HG03196 (cell line): ENCODE measurements at regions not wholly inside any gene's neighbourhood (a gene's known extent, or its start where the extent isn't known, plus 50 kb on each side); places are given as distances from the start of the nearest gene placed in this dataset.
"Not testable (repeated sequence)": the region's sequence is repeated elsewhere in the genome, so short reads cannot be mapped to it uniquely, and the experiment has no call there.

Experiments used
- ATAC-seq: cut with Tn5 transposase; IDR thresholded peaks from one replicate; pipeline ENCODE4 v1.9.1; 2021; ENCODE audit not compliant: unreplicated experiment

GRCh38 chr2:90289291-90289980 lies 1598.0 kb downstream of the RPIA start:
- not testable (repeated sequence) for ATAC-seq

- not testable (repeated sequence) for ATAC-seq
Observed at GRCh38 chr2:90290701-90291100, 1599.2 kb downstream of the RPIA start.

- ATAC-seq: not testable (repeated sequence)
Observed at GRCh38 chr2:90291168-90291883, 1599.9 kb downstream of the RPIA start.

GRCh38 chr2:90291934-90292333 lies 1600.5 kb downstream of the RPIA start:
- ATAC-seq: not testable (repeated sequence)

GRCh38 chr2:90292451-90292850 lies 1601.0 kb downstream of the RPIA start:
- not testable (repeated sequence) for ATAC-seq

- ATAC-seq: not testable (repeated sequence)
Observed at GRCh38 chr2:90293224-90293623, 1601.8 kb downstream of the RPIA start.

GRCh38 chr2:90293806-90294205 lies 1602.3 kb downstream of the RPIA start:
- ATAC-seq: not testable (repeated sequence)

GRCh38 chr2:90295036-90295750 lies 1603.7 kb downstream of the RPIA start:
- ATAC-seq: not testable (repeated sequence)

- ATAC-seq: not testable (repeated sequence)
Observed at GRCh38 chr2:90296484-90296777, 1605.0 kb downstream of the RPIA start.

GRCh38 chr2:90297701-90298100 lies 1606.2 kb downstream of the RPIA start:
- not testable (repeated sequence) for ATAC-seq

- ATAC-seq: not testable (repeated sequence)
Observed at GRCh38 chr2:90298126-90298755, 1606.8 kb downstream of the RPIA start.

- not testable (repeated sequence) for ATAC-seq
Observed at GRCh38 chr2:90298983-90299382, 1607.5 kb downstream of the RPIA start.

GRCh38 chr2:90322982-90323381 lies 1631.5 kb downstream of the RPIA start:
- ATAC-seq: not testable (repeated sequence)

GRCh38 chr2:90323612-90324558 lies 1632.4 kb downstream of the RPIA start:
- ATAC-seq: not testable (repeated sequence)

GRCh38 chr2:90324672-90325071 lies 1633.2 kb downstream of the RPIA start:
- ATAC-seq: not testable (repeated sequence)

GRCh38 chr2:90325796-90326353 lies 1634.4 kb downstream of the RPIA start:
- ATAC-seq: not testable (repeated sequence)

GRCh38 chr2:90355546-90355945 lies 1664.1 kb downstream of the RPIA start:
- ATAC-seq: not testable (repeated sequence)

- not testable (repeated sequence) for ATAC-seq
Observed at GRCh38 chr2:90359344-90359743, 1667.9 kb downstream of the RPIA start.

GRCh38 chr2:90359887-90360730 lies 1668.6 kb downstream of the RPIA start:
- ATAC-seq: not testable (repeated sequence)
